Karpas-422 (cell line): ENCODE measurements at regions not wholly inside any gene's neighbourhood (a gene's known extent, or its start where the extent isn't known, plus 50 kb on each side); places are given as distances from the start of the nearest gene placed in this dataset.
"Not testable (repeated sequence)": the region's sequence is repeated elsewhere in the genome, so short reads cannot be mapped to it uniquely, and the experiment has no call there.

Experiments used
- DNase-seq: peaks from one replicate; pipeline ENCODE4 v3.0.0-alpha.2; 2015
- H2AFZ ChIP-seq: fragments of 200-600 bp; sonication (generic); 2 replicates; pipeline ENCODE4 v1.6.1; 2014; ENCODE audit warnings: antibody characterized with exemption, low read length, mixed read lengths
- H3K27ac ChIP-seq: fragments of 200-600 bp; sonication (generic); 2 replicates; pipeline ENCODE4 v1.5.1; 2014; ENCODE audit warnings: mild to moderate bottlenecking, low read length, moderate library complexity
- H3K27me3 ChIP-seq: fragments of 200-600 bp; sonication (generic); 2 replicates; pipeline ENCODE4 v1.6.1; 2014; ENCODE audit warnings: low read length, mixed read lengths
- H3K36me3 ChIP-seq: fragments of 200-600 bp; sonication (generic); 2 replicates; pipeline ENCODE4 v1.6.1; 2014; ENCODE audit warnings: low read length, mixed read lengths; ENCODE audit not compliant: insufficient read depth
- H3K4me1 ChIP-seq: fragments of 200-600 bp; sonication (generic); 2 replicates; pipeline ENCODE4 v1.6.1; 2014; ENCODE audit warnings: mild to moderate bottlenecking, low read length, mixed read lengths
- H3K4me2 ChIP-seq: fragments of 200-600 bp; sonication (generic); 2 replicates; pipeline ENCODE4 v1.6.1; 2014; ENCODE audit warnings: low read length, low read depth, mild to moderate bottlenecking; ENCODE audit not compliant: poor library complexity, severe bottlenecking
- H3K4me3 ChIP-seq: fragments of 200-600 bp; sonication (generic); 2 replicates; pipeline ENCODE4 v1.5.1; 2014; ENCODE audit warnings: mild to moderate bottlenecking, antibody characterized with exemption, low read length, mixed read lengths
- H3K79me2 ChIP-seq: fragments of 200-600 bp; sonication (generic); 2 replicates; pipeline ENCODE4 v1.6.1; 2014; ENCODE audit warnings: mild to moderate bottlenecking, low read length, mixed read lengths
- H3K9ac ChIP-seq: fragments of 200-600 bp; sonication (generic); 2 replicates; pipeline ENCODE4 v1.6.0; 2014; ENCODE audit warnings: low read length
- H3K9me2 ChIP-seq: fragments of 200-600 bp; sonication (generic), shearing (Covaris generic); replicated peaks from 2 replicates; pipeline ENCODE4 v1.6.0; 2014; ENCODE audit warnings: mild to moderate bottlenecking, low read length, moderate library complexity; ENCODE audit not compliant: insufficient read depth
- H3K9me3 ChIP-seq: fragments of 300-700, 200-600 bp; sonication (generic); 2 replicates; pipeline ENCODE4 v1.6.1; 2014; ENCODE audit warnings: low read length, mixed read lengths
- H4K20me1 ChIP-seq: fragments of 200-600 bp; sonication (generic); 2 replicates; pipeline ENCODE4 v1.6.1; 2014; ENCODE audit warnings: mild to moderate bottlenecking, antibody characterized with exemption, low read length, low read depth; ENCODE audit not compliant: insufficient read depth

DNA sequence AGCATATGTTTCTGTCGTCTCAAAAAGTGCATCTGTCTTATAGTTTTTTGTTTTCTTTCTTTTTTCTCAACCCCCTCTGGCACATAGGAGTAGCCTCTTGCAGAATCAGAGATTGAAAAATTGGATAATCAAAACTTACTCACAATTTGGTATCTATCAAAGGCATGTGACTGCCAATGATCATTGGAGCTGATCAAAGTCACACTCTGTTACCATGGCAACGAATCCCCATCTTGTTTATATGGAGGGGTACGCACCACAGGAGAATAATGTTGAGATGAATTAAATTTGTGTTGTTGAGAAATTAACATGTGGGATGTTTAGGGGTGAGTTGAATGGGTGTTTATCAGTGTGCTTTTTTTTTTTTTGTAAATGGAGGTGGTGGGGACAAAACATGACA, 458.3 kb upstream of the FANCL start:
- H3K4me1 ChIP-seq, result no peaks in the 10 kb centered on the region
- H2AFZ ChIP-seq, result no peak overlapping the region
- no peak overlapping the region for H3K27ac ChIP-seq
- no peak overlapping the region for H3K4me2 ChIP-seq
- no peak for DNase-seq
- H3K79me2 ChIP-seq, result no peaks in the 10 kb centered on the region
- no peaks in the 10 kb centered on the region for H3K9me3 ChIP-seq
- H3K4me3 ChIP-seq, result no peak overlapping the region
- H4K20me1 ChIP-seq, result no peaks in the 10 kb centered on the region
- no peaks in the 10 kb centered on the region for H3K27me3 ChIP-seq
- no peak overlapping the region for H3K9ac ChIP-seq
- no peaks in the 10 kb centered on the region for H3K36me3 ChIP-seq
- H3K9me2 ChIP-seq, result no peaks in the 10 kb centered on the region; the same call in 1 of the 2 replicates

DNA sequence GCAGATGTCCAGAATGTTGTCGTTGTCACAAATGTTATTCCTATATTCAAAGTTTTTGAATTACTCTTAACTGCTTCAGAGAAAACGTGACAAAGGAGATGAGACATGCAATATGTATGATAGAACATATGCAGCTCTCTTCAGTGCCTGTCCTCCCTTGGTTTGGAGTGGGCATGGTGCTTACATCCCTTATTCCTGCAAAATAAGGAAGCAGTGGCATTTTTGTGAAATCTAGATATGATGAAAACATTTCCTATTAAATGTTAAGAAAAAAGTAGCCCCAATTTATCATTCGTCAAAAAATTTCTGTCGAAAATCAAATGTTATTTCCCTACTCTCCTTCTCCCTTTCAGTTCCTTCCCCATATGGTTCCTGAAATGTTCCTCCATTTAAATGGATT, 457.5 kb upstream of the FANCL start:
- no peak overlapping the region for H3K9ac ChIP-seq
- no peak overlapping the region for H3K27ac ChIP-seq
- H4K20me1 ChIP-seq, result no peaks in the 10 kb centered on the region
- DNase-seq, result no peak
- no peak overlapping the region for H2AFZ ChIP-seq
- no peaks in the 10 kb centered on the region for H3K27me3 ChIP-seq
- no peaks in the 10 kb centered on the region for H3K36me3 ChIP-seq
- no peaks in the 10 kb centered on the region for H3K79me2 ChIP-seq
- no peak overlapping the region for H3K4me2 ChIP-seq
- H3K9me2 ChIP-seq, result no peaks in the 10 kb centered on the region; the same call in 1 of the 2 replicates
- no peaks in the 10 kb centered on the region for H3K4me1 ChIP-seq
- H3K9me3 ChIP-seq, result no peaks in the 10 kb centered on the region
- no peak overlapping the region for H3K4me3 ChIP-seq

DNA sequence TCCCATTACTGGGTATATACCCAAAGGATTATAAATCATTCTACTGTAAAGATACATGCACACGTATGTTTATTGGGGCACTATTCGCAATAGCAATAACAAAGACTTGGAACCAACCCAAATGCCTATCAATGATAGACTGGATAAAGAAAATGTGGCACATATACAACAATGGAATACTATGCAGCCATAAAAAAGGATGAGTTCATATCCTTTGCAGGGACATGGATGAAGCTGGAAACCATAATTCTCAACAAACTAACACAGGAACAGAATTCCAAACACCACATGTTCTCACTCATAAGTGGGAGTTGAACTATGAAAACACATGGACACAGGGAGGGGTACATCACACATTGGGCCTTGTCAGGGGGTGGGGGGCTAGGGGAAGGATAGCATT, 453.0 kb upstream of the FANCL start:
- H3K79me2 ChIP-seq, H3K27ac ChIP-seq, DNase-seq, H2AFZ ChIP-seq, H3K4me2 ChIP-seq, H3K4me3 ChIP-seq, H3K9me2 ChIP-seq, H3K4me1 ChIP-seq, H3K9ac ChIP-seq, H4K20me1 ChIP-seq, H3K36me3 ChIP-seq, H3K9me3 ChIP-seq, H3K27me3 ChIP-seq: not testable (repeated sequence)

DNA sequence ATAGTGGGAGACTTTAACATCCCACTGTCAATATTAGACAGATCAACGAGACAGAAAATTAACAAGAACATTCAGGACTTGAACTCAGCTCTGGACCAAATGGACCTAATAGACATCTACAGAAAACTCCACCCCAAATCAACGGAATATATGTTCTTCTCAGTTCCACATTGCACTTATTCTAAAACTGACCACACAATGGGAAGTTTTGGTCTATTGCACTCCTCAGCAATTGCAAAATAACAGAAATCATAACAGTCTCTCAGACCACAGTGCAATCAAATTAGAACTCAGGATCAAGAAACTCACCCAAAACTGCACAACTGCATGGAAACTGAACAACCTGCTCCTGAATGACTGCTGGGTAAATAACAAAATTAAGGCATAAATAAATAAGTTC, 449.9 kb upstream of the FANCL start:
- not testable (repeated sequence) for H3K27ac ChIP-seq, H3K4me2 ChIP-seq, H3K9me3 ChIP-seq, H3K9me2 ChIP-seq, H3K4me1 ChIP-seq, H3K9ac ChIP-seq, H3K36me3 ChIP-seq, H3K27me3 ChIP-seq, H3K4me3 ChIP-seq, H3K79me2 ChIP-seq, H2AFZ ChIP-seq, H4K20me1 ChIP-seq, DNase-seq

DNA sequence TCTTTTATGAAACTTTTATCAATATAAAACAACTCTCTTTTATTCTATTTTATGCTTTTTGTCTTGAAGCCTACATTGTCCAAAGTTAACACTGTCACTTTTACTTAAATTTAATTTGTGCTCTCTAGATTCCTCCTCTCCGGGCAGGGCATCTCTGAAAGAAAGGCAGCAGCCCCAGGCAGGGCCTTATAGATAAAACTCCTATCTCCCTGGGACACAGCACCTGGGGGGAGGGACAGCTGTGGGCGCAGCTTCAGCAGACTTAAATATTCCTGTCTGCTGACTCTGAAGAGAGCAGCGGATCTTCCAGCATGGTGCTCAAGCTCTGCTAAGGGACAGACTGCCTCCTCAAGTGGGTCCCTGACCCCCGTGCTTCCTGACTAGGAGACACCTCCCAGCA, 447.7 kb upstream of the FANCL start:
- Histone ChIP-seq H3K9ac (no peak overlapping the region), H3K27ac (no peak overlapping the region), H3K4me1 (no peaks in the 10 kb centered on the region), H2AFZ (no peak overlapping the region), H4K20me1 (no peaks in the 10 kb centered on the region), H3K9me2 (no peaks in the 10 kb centered on the region), H3K4me3 (no peak overlapping the region), H3K79me2 (no peaks in the 10 kb centered on the region), H3K4me2 (no peak overlapping the region), H3K27me3 (no peaks in the 10 kb centered on the region), H3K36me3 (no peaks in the 10 kb centered on the region), H3K9me3 (no peaks in the 10 kb centered on the region)
- DNase-seq, result no peak

DNA sequence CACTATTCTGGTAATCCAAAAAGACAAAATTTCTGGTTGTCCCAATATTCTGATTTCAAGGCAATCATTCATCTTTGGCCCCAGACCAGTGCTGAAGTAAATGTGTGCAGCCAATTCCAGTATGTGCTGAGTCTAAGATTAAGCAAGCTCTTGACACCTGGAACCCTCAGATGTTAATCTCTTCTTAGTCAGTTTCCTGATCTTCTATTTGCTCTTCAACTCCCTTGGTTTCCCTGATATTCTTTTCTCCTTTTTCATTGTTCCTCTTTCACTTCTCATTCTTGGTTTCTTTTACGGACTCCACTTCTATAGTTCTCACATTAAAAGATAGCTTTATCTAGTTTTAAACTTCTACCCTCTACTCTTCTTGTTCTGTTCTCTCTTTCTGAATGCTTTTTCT, 445.7 kb upstream of the FANCL start:
- H3K36me3 ChIP-seq, result no peaks in the 10 kb centered on the region
- no peaks in the 10 kb centered on the region for H3K9me2 ChIP-seq
- H3K4me1 ChIP-seq, result no peaks in the 10 kb centered on the region
- H3K27ac ChIP-seq, result no peak overlapping the region
- H3K4me2 ChIP-seq, result no peak overlapping the region
- no peaks in the 10 kb centered on the region for H4K20me1 ChIP-seq
- H3K4me3 ChIP-seq, result no peak overlapping the region
- H3K27me3 ChIP-seq, result no peaks in the 10 kb centered on the region
- H2AFZ ChIP-seq, result no peak overlapping the region
- DNase-seq, result no peak
- H3K79me2 ChIP-seq, result no peaks in the 10 kb centered on the region
- no peak overlapping the region for H3K9ac ChIP-seq
- no peaks in the 10 kb centered on the region for H3K9me3 ChIP-seq

DNA sequence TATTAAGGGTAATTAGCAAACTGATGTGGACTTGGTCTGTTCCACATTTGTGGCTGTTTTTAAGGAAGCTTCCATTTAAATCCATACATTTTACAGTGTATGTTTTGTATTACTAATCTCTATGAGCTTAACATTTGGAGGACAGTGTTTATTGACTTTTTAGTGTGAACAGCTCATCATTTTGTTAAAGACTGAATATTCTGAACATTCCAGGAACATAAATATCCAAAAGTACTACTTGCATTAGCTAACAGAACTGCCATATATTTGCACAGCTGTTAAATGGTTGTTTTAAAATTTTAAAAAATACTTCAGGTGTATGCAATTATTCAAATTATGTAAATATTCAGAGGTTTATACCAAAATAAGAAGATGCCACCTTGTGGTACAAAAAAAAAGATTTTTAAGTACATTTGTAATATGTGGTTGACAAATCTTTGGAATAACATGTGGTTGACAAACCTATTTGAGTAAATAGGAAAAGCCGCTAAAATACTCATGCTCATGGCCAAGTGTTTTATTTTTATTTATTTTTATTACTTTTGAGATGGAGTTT, 439.7 kb upstream of the FANCL start:
- Histone ChIP-seq H3K9me3 (no peaks in the 10 kb centered on the region), H3K9ac (no peak overlapping the region), H3K4me3 (no peak overlapping the region), H3K9me2 (no peaks in the 10 kb centered on the region), H3K4me1 (no peaks in the 10 kb centered on the region), H3K79me2 (no peaks in the 10 kb centered on the region), H3K36me3 (no peaks in the 10 kb centered on the region), H4K20me1 (no peaks in the 10 kb centered on the region), H3K27me3 (no peaks in the 10 kb centered on the region), H3K27ac (no peak overlapping the region), H2AFZ (no peak overlapping the region), H3K4me2 (no peak overlapping the region)
- DNase-seq, result no peak

DNA sequence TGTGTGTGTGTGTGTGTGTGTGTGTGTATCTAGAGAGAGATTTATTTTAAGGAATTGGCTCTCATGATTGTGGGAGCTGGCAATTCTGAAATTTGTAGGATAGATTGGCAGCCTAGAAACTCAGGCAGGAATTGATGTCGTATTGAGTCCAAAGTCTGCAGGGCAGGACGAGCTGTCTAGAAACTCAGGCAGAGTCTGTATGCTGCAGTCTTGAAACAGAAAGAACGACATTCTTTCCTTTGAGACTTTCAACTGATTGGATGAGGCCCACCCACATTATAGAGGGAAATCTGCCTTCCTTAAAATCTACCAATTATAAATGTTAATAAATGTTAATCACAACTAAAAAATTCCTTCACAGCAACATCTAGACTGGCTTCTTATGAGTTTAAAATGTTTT, 436.6 kb upstream of the FANCL start:
- H3K9me2 ChIP-seq, result no peaks in the 10 kb centered on the region
- H3K4me3 ChIP-seq, result no peak overlapping the region
- no peak overlapping the region for H3K9ac ChIP-seq
- no peaks in the 10 kb centered on the region for H4K20me1 ChIP-seq
- H3K4me1 ChIP-seq, result no peaks in the 10 kb centered on the region
- H3K27ac ChIP-seq, result no peak overlapping the region
- H3K9me3 ChIP-seq, result no peaks in the 10 kb centered on the region
- no peaks in the 10 kb centered on the region for H3K36me3 ChIP-seq
- H3K27me3 ChIP-seq, result no peaks in the 10 kb centered on the region
- H2AFZ ChIP-seq, result no peak overlapping the region
- DNase-seq, result no peak
- no peaks in the 10 kb centered on the region for H3K79me2 ChIP-seq
- no peak overlapping the region for H3K4me2 ChIP-seq

DNA sequence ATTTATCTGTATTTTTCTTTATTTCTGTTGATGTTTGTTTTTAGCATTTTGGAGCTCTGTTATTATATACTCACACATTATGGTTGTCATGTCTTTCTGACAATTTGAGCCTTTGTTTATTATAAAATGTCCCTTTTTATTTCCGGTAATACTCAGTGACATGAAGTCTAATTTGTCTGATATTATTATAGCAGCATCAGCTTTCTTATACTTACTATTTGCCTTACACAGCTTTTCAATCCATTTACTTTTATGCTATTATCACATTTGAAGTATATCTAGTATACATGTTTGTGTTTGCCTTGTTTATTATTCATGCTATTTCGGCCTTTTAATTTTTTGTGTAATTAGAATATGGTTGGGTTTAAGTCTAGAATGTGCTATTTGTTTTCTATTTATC, 430.6 kb upstream of the FANCL start:
- no peaks in the 10 kb centered on the region for H3K9me3 ChIP-seq
- H3K9ac ChIP-seq, result no peak overlapping the region

More for the DNA sequence above, 430.6 kb upstream of the FANCL start:
- H3K9me2 ChIP-seq, result no peaks in the 10 kb centered on the region
- H3K4me1 ChIP-seq, result no peaks in the 10 kb centered on the region
- no peaks in the 10 kb centered on the region for H3K27me3 ChIP-seq
- no peaks in the 10 kb centered on the region for H3K79me2 ChIP-seq
- no peak overlapping the region for H3K27ac ChIP-seq
- H3K4me3 ChIP-seq, result no peak overlapping the region
- no peaks in the 10 kb centered on the region for H4K20me1 ChIP-seq
- no peak overlapping the region for H3K4me2 ChIP-seq
- H2AFZ ChIP-seq, result no peak overlapping the region
- no peaks in the 10 kb centered on the region for H3K36me3 ChIP-seq
- no peak for DNase-seq
